WTC11 (cell line): ENCODE measurements at regions not wholly inside any gene's neighbourhood (a gene's known extent, or its start where the extent isn't known, plus 50 kb on each side); places are given as distances from the start of the nearest gene placed in this dataset.

Experiments used
- ATAC-seq: fragments of 200-7000 bp; cut with Tn5 transposase; 2 replicates; pipeline ENCODE4 v1.10.0; 2021; ENCODE audit warnings: mild to moderate bottlenecking, moderate library complexity
- CTCF ChIA-PET: fragments of 300-600 bp; sonication (Branson Sonifier 250); formaldehyde crosslinking; loops from one replicate; lab custom pipeline; 2021; ENCODE audit warnings: antibody characterized with exemption; lab: Charles Lee
- POLR2A ChIA-PET: fragments of 350-600 bp; sonication (Branson Sonifier 250); formaldehyde crosslinking; loops from one replicate; lab custom pipeline; 2021; ENCODE audit warnings: antibody characterized with exemption; lab: Charles Lee
- DNase-seq: peaks from one replicate; pipeline ENCODE4 v3.0.0; 2021; ENCODE audit warnings: low spot score
- H3K27ac Mint-ChIP-seq: 2 replicates; pipeline ENCODE4 v1.8.0; 2021; ENCODE audit warnings: mixed read lengths
- H3K27me3 Mint-ChIP-seq: 2 replicates; pipeline ENCODE4 v1.8.0; 2021; ENCODE audit warnings: low read depth, mild to moderate bottlenecking, moderate library complexity, mixed read lengths
- H3K36me3 Mint-ChIP-seq: 2 replicates; pipeline ENCODE4 v1.8.0; 2021; ENCODE audit warnings: mixed read lengths
- H3K4me1 Mint-ChIP-seq: 2 replicates; pipeline ENCODE4 v1.8.0; 2022; ENCODE audit warnings: mixed read lengths
- H3K4me3 Mint-ChIP-seq: 2 replicates; pipeline ENCODE4 v1.8.0; 2021; ENCODE audit warnings: mild to moderate bottlenecking, moderate library complexity, mixed read lengths
- H3K9me3 Mint-ChIP-seq: 2 replicates; pipeline ENCODE4 v1.8.0; 2021; ENCODE audit warnings: mixed read lengths
- ATF3 ChIP-seq: sonication (generic); formaldehyde crosslinking; conservative IDR thresholded peaks from 2 replicates; pipeline ENCODE4 v1.8.1; 2022; ENCODE audit warnings: mild to moderate bottlenecking, missing genetic modification reagents
- CDX4 ChIP-seq: fragments of 250-450 bp; sonication (Bioruptor Pico); IDR thresholded peaks from 2 replicates; pipeline ENCODE4 v1.9.0; 2021; ENCODE audit warnings: moderate library complexity, mild to moderate bottlenecking, inconsistent platforms, borderline replicate concordance
- EMX1 ChIP-seq: fragments of 250-450 bp; sonication (Bioruptor Pico); IDR thresholded peaks from 2 replicates; pipeline ENCODE4 v1.8.0; 2021; ENCODE audit warnings: mild to moderate bottlenecking
- GRHL2 ChIP-seq: fragments of 250-450 bp; sonication (Bioruptor Pico); IDR thresholded peaks from 2 replicates; pipeline ENCODE4 v1.8.0; 2022; ENCODE audit warnings: mild to moderate bottlenecking, moderate library complexity; ENCODE audit not compliant: insufficient replicate concordance, severe bottlenecking
- HMGA2 ChIP-seq: fragments of 250-450 bp; sonication (Bioruptor Pico); IDR thresholded peaks from 2 replicates; pipeline ENCODE4 v1.4.0; 2021; ENCODE audit warnings: mild to moderate bottlenecking, moderate library complexity
- HMGXB4 ChIP-seq: sonication (generic); formaldehyde crosslinking; IDR thresholded peaks from 2 replicates; pipeline ENCODE4 v1.8.1; 2023; ENCODE audit warnings: mild to moderate bottlenecking, moderate library complexity, missing genetic modification reagents
- IRF1 ChIP-seq: sonication (generic); formaldehyde crosslinking; IDR thresholded peaks from 2 replicates; pipeline ENCODE4 v1.8.0; 2023; ENCODE audit warnings: missing genetic modification reagents
- IRF2 ChIP-seq: sonication (generic); formaldehyde crosslinking; IDR thresholded peaks from 2 replicates; pipeline ENCODE4 v1.8.0; 2022; ENCODE audit warnings: low read depth, missing genetic modification reagents, borderline replicate concordance
- MYBL2 ChIP-seq: sonication (generic); formaldehyde crosslinking; IDR thresholded peaks from 2 replicates; pipeline ENCODE4 v1.8.1; 2023; ENCODE audit warnings: mild to moderate bottlenecking, moderate library complexity, missing genetic modification reagents
- NFATC4 ChIP-seq: fragments of 250-450 bp; sonication (Bioruptor Pico); IDR thresholded peaks from 2 replicates; pipeline ENCODE4 v1.9.0; 2021; ENCODE audit warnings: mild to moderate bottlenecking
- NR3C1 ChIP-seq: sonication (generic); formaldehyde crosslinking; conservative IDR thresholded peaks from 2 replicates; pipeline ENCODE4 v1.8.1; 2023; ENCODE audit warnings: low read depth, mild to moderate bottlenecking, missing genetic modification reagents
- OVOL2 ChIP-seq: fragments of 250-450 bp; sonication (Bioruptor Pico); IDR thresholded peaks from 2 replicates; pipeline ENCODE4 v1.9.0; 2021; ENCODE audit warnings: mild to moderate bottlenecking, borderline replicate concordance
- PRRX2 ChIP-seq: fragments of 250-450 bp; sonication (Bioruptor Pico); IDR thresholded peaks from 2 replicates; pipeline ENCODE4 v1.8.0; 2021; ENCODE audit warnings: mild to moderate bottlenecking
- SP1 ChIP-seq: sonication (generic); formaldehyde crosslinking; conservative IDR thresholded peaks from 2 replicates; pipeline ENCODE4 v1.8.1; 2022; ENCODE audit warnings: missing genetic modification reagents
- STAT6 ChIP-seq: sonication (generic); formaldehyde crosslinking; conservative IDR thresholded peaks from 2 replicates; pipeline ENCODE4 v1.8.1; 2023; ENCODE audit warnings: mild to moderate bottlenecking, low read depth, missing genetic modification reagents, moderate library complexity
- TCF7 ChIP-seq: sonication (generic); formaldehyde crosslinking; IDR thresholded peaks from 2 replicates; pipeline ENCODE4 v1.8.0; 2022; ENCODE audit warnings: mild to moderate bottlenecking, low read depth, missing genetic modification reagents, moderate library complexity
- USF1 ChIP-seq: sonication (generic); formaldehyde crosslinking; IDR thresholded peaks from 2 replicates; pipeline ENCODE4 v1.8.0; 2022; ENCODE audit warnings: mild to moderate bottlenecking, missing genetic modification reagents
- ZMAT4 ChIP-seq: fragments of 250-450 bp; sonication (Bioruptor Pico); IDR thresholded peaks from 2 replicates; pipeline ENCODE4 v1.9.0; 2021; ENCODE audit warnings: mild to moderate bottlenecking
- ZNF138 ChIP-seq: sonication (generic); formaldehyde crosslinking; conservative IDR thresholded peaks from 2 replicates; pipeline ENCODE4 v1.8.1; 2022; ENCODE audit warnings: mild to moderate bottlenecking, moderate library complexity, missing genetic modification reagents
- ZNF263 ChIP-seq: sonication (generic); formaldehyde crosslinking; IDR thresholded peaks from 2 replicates; pipeline ENCODE4 v1.8.1; 2022; ENCODE audit warnings: low read depth, mild to moderate bottlenecking, moderate library complexity, missing genetic modification reagents
- ZNF512 ChIP-seq: sonication (generic); formaldehyde crosslinking; IDR thresholded peaks from 2 replicates; pipeline ENCODE4 v1.8.1; 2022; ENCODE audit warnings: missing genetic modification reagents, borderline replicate concordance
- ZNF671 ChIP-seq: fragments of 250-450 bp; sonication (Bioruptor Pico); IDR thresholded peaks from 2 replicates; pipeline ENCODE4 v1.8.0; 2021; ENCODE audit warnings: mild to moderate bottlenecking
- ZSCAN18 ChIP-seq: fragments of 250-450 bp; sonication (Bioruptor Pico); IDR thresholded peaks from 2 replicates; pipeline ENCODE4 v2.1.2; 2022; ENCODE audit warnings: mild to moderate bottlenecking, moderate library complexity
- TF ChIP-seq, protein P1 (sequence below): sonication (generic); formaldehyde crosslinking; IDR thresholded peaks from 2 replicates; pipeline ENCODE4 v1.8.1; 2023; ENCODE audit warnings: mild to moderate bottlenecking, missing genetic modification reagents

DNA sequence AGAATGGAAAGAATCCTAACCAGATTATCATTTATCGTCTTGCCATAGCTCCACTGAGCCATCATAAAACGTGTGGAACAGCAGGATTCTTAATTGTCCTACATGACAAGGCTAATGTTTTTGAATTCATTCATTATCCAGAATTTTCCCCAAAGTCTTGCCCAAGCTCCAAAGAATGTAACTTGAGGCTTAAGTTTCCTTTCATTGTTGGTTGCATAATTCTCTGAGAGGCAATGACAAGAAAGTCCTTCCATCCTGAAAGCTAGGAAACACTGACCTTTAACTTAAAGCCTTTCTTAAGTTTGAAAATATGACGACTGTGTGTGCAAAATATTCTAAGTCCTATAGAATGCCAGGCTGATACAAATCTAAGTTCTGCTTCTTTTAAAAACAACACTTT is 546.1 kb downstream of the SUCLA2 start:
- peaks cover 13% of the 10 kb centered on the region; the same call in 1 of the 2 replicates for H3K9me3 Mint-ChIP-seq
- H3K4me3 Mint-ChIP-seq, result no peak overlapping the region
- H3K4me1 Mint-ChIP-seq, result peaks cover 21% of the 10 kb centered on the region
- no peaks in the 10 kb centered on the region for H3K36me3 Mint-ChIP-seq
- no peak for DNase-seq
- ChIA-PET CTCF (interaction anchor here (0.8 to 1.6 kb wide), 4 partner anchors 9 to 630 kb away, joined by 3 to 4 read pairs (median 4); no protein-coding TSS in a partner anchor), POLR2A (no interaction called here)
- no peak overlapping the region for H3K27ac Mint-ChIP-seq
- H3K27me3 Mint-ChIP-seq, result no peaks in the 10 kb centered on the region
- ATAC-seq, result no peak
- TF ChIP-seq MYBL2, result no peak
- TF ChIP-seq GRHL2, result no peak
- no peak for TF ChIP-seq ZMAT4
- no peak for TF ChIP-seq IRF2 (CRISPR knock-in tag)
- TF ChIP-seq TCF7 (CRISPR knock-in tag), result no peak
- no peak for TF ChIP-seq ATF3 (CRISPR knock-in tag)
- no peak for TF ChIP-seq OVOL2
- no peak for TF ChIP-seq STAT6 (CRISPR knock-in tag)

DNA sequence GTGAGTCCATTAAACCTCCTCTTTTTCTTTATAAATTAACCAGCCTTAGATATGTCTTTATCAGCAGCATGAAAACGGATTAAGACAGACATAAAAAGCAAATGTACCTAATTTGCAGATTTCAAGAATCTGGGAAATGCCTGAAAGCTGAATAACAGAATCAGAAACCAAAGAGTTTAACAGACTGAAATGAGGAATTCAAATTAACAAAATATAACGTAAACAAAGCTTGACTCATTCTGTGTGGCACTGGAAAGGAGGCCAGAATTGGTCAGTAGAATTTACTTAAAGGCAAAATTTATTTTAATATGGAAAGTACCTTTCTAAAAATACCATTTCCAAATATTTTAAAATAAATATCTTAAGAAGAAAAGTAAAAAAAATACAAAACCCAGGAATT is 540.6 kb upstream of the HTR2A start:
- CTCF ChIA-PET, result no interaction called here
- Mint-ChIP-seq H3K4me1 (no peaks in the 10 kb centered on the region), H3K27me3 (no peaks in the 10 kb centered on the region; the same call in 1 of the 2 replicates), H3K36me3 (peaks cover 9% of the 10 kb centered on the region), H3K4me3 (no peak overlapping the region), H3K9me3 (peaks cover 29% of the 10 kb centered on the region), H3K27ac (no peak overlapping the region)
- ATAC-seq (no peak), DNase-seq (no peak)
- POLR2A ChIA-PET, result no interaction called here
- TF ChIP-seq NFATC4 (CRISPR knock-in tag) (no peak), ZNF512 (CRISPR knock-in tag) (no peak), ZNF263 (CRISPR knock-in tag) (no peak), ZNF138 (CRISPR knock-in tag) (no peak), USF1 (no peak), IRF1 (CRISPR knock-in tag) (no peak), EMX1 (CRISPR knock-in tag) (no peak), NR3C1 (no peak), ZSCAN18 (CRISPR knock-in tag) (no peak), HMGXB4 (CRISPR knock-in tag) (no peak), SP1 (CRISPR knock-in tag) (no peak), HMGA2 (no peak), ZNF671 (no peak), CDX4 (CRISPR knock-in tag) (no peak), PRRX2 (CRISPR knock-in tag) (no peak)
- TF ChIP-seq, protein P1, sequence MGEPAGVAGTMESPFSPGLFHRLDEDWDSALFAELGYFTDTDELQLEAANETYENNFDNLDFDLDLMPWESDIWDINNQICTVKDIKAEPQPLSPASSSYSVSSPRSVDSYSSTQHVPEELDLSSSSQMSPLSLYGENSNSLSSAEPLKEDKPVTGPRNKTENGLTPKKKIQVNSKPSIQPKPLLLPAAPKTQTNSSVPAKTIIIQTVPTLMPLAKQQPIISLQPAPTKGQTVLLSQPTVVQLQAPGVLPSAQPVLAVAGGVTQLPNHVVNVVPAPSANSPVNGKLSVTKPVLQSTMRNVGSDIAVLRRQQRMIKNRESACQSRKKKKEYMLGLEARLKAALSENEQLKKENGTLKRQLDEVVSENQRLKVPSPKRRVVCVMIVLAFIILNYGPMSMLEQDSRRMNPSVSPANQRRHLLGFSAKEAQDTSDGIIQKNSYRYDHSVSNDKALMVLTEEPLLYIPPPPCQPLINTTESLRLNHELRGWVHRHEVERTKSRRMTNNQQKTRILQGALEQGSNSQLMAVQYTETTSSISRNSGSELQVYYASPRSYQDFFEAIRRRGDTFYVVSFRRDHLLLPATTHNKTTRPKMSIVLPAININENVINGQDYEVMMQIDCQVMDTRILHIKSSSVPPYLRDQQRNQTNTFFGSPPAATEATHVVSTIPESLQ (CRISPR knock-in tag), result no peak
